Medulla oblongata (tissue), 1 donor: ENCODE measurements at regions not wholly inside any gene's neighbourhood (a gene's known extent, or its start where the extent isn't known, plus 50 kb on each side); places are given as distances from the start of the nearest gene placed in this dataset.

Source experiments
- DNase-seq: peaks from one replicate; pipeline ENCODE4 v3.0.0-alpha.2; 2015; ENCODE audit errors: extremely low spot score

GRCh38 chr14:89015016-89015415 lies 190.6 kb downstream of the TTC8 start:
- no peak for DNase-seq

DNA sequence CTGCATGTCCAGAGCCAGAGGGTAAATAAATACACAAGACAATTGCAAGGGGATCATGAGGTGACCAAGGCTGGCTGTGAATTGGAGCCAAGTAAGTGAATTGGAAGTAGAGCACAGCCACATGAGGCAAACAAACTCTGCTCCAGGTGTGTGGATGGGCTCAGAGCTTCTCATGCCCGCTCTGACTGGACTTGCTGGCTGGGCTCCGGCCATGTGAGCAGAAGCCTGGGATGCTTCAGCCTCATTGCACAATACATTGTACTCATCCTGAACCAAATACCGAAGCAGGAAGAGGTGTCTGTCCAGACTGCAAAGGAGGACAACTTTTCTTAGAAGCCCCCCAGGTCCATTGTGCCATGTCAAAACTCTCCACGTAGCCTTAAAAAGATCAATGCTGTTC lies 193.0 kb downstream of the TTC8 start:
- DNase-seq, result no peak

DNA sequence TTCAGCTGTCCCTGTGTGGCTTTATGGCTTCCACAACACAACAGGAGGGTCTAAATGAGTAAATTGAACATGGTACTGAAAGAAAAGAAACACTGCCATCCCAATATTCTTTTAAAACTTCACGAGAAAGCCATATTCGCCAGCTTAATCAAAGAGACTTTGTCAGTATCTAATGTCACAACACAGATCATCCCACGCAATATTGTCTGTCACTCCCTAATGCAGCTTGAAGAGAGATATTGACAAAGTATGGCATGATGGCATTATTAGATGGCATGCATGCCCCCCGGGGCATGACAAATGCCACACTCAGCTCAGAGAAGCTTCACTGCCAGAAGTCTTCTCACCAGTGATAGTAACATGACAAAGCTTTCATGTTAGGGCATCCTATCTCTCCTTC lies 197.8 kb downstream of the TTC8 start:
- DNase-seq, result no peak

DNA sequence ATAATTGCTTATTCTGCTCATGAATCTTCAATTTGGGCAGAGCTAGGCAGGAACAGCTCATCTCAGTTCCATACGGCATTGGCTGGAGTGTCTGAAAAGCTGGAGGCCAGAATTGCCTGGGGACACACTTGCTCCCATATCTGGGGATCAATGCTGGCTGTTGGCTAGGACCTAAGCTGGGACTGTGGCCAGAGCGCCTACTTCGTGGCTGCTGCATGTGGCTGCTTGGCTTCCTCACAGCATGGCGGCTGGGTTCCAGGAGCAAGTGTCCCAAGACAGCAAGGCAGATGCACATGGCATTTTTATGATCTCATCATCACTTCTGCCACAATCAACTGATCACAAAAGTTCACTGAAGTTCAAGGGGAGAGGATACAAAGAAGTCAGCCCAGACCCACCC lies 200.2 kb downstream of the TTC8 start:
- no peak for DNase-seq

DNA sequence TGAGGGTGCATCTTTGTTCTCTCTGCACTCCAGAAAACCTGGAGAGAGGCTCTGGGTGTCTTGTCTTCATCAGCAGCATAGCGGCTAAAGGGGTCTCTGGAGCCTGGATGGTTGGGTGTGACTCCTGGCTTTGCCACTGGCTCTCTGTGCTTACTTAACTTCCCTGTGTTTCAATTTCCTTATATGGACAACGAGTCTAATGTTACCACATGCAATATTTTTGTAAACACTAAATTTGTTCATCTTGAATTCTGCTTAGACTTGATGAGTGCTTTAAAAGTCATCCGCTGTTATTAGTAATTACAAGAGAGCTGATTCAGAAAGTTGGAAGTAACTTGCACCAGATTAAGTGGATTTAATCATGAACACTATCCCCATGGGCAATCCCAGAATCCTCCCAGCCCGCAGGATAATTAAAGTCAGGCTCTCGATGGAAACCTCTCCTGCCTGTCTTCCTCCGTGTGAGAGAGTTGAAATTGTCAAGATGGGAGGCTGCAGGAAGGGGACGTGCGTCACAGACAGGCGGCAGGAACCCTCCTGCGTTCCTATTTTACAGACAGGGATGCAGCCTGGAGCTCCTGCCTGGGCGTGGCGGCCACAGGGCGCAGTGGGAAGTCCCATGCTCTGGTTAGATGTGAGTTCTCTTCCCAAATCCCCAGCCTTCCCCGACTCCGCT lies 201.2 kb downstream of the TTC8 start:
- no peak for DNase-seq

DNA sequence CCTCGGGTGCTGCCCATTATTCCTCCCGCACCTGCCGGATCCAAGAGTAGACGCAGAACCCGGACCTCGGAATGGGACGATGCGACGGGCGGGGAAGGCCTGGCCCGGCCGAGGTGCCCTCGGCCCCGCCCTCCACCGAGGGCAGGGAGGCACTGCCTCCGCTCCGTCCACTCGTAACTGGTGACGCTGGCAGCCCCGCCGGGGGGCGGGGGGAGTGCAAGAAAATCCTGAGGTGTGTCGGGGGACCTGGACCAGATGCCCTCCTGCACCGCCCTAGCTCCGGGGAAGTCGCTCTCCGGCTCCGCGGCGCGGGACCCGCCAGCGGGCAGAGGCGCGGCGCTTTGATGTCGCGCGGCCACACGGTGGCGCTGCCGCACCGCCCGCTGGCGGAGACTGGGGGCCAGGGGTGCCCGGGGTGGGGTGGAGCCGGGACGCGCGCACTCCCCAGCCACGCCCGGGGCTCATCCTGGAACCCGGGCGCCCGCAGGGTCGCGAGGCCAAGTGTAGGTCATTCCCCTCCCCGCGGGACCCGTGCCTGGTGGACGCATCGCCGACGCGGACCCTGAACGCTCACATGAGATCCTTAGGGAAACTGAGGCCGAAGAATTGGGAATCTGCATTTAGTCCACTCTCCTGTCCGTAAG lies 202.8 kb downstream of the TTC8 start:
- peak; percentile 42 for DNase-seq

- no peak for DNase-seq
Measured at GRCh38 chr14:89028462-89029134, 204.1 kb downstream of the TTC8 start.

DNA sequence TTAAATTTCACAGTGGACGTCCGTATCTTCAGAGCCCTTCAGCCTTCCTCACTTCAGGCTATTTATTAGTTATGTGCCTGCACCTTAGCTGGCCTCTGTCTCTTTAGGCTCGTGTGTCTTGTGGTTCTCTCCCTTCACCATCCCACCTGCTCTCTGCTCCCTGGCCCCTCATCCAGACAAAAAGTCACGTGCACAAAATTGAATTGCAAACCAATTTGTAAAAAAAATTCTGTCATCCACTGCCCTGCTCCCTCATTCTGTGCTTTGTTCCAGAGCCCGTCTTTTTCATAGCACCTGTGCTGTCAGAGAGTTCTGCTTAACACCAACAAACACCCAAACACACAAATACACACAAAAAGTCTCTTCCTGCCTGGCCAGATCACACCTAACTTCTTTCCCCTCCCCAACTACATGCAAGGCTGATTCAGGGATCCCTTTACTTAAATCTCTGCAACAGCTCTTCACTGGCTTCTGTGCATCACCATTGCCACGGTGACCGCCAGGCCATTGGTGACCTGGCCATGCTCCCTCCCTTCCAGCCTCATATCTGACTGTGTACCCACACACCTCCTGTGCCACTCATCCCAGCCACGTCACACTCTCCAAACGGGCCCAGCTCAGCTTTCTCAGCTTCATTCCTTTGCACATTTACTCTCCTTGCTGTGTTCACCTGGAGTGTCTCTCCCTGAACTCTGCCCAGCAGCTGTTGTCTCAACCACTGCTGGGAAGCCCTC lies 205.7 kb downstream of the TTC8 start:
- DNase-seq, result no peak

GRCh38 chr14:89030921-89031320 lies 206.5 kb downstream of the TTC8 start:
- DNase-seq, result no peak

GRCh38 chr14:89032086-89032649 lies 207.7 kb downstream of the TTC8 start:
- DNase-seq, result no peak

GRCh38 chr14:89033756-89034155 lies 209.3 kb downstream of the TTC8 start:
- no peak for DNase-seq

- DNase-seq, result no peak
Measured at GRCh38 chr14:89036371-89036770, 211.9 kb downstream of the TTC8 start.

DNA sequence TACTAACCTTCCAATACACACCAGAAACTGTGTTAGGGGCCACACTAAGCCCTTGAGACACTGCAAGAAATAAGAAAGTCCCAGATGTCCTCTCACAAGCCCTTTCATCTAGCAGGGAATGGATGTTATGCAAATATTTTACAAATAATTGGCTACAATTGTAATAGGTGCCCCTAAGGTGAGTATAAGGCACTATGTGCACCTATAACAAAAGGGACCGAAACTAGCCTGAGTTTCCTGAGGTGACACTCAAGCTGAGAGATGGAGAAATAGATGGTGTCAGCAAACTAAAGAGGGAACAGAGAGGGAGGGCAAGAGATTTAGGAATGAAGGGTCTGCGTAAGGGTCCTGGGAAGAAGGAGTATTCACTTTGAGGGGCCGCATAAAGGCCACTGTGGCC lies 212.6 kb downstream of the TTC8 start:
- DNase-seq, result no peak

GRCh38 chr14:89040080-89040459 lies 215.6 kb downstream of the TTC8 start:
- DNase-seq, result no peak

GRCh38 chr14:89040460-89041256 lies 216.2 kb downstream of the TTC8 start:
- DNase-seq, result peak; percentile 92

GRCh38 chr14:89041257-89041582 lies 216.8 kb downstream of the TTC8 start:
- no peak for DNase-seq

DNA sequence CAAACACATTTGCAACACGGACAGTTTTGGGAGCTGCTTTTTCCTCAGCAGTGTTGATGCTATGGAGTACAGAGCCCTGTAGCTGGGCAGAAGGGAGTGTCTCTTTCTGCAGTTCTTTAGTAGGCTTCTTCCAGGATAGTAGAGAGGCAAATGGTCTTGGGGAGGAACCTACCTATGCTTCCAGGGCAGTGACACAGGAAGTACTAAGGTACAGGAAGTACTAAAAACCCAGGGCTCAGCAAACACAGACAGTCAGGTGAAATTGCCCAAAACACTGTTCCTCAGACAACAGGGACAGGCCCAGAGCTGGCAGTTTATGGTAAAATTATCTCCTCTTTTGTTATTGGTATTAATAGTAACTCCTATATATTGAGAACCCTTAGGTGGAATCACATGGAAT lies 217.6 kb downstream of the TTC8 start:
- DNase-seq, result no peak

DNA sequence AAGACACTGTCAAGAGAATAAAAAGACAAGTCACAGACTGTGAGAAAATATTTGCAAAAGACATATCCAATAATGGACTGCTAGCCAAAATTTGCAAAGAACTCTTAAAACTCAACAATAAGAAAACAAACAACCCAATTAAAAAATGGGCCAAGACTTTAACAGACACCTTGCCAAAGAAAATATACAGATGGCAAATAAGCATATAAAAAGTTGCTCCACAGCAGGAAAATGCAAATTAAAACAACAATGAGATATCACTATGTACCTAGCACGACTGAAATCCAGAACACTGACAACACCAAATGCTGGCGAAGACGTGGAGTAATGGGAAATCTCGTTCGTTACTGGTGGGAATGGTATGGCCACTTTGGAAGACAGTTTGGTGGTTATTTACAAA lies 228.9 kb downstream of the TTC8 start:
- no peak for DNase-seq

DNA sequence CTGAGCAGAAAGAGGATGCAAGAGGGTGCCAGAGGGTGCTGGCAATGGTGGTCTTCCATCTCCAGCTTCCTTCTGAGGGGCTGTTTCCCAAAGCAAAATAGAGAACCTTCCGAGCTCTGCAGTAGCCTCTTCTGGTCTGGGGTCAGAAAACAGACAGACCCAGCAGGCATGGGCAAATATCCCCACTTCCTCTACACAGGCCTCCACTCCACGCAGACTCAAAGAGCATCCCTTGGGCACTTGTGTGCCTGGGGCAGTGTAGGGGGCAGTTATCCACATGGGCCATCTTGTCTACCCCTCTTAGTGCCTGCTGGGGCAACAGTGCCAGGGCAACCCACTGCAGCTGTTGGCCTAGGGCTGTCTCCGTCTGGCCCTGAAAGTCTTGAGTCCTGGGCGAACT lies 231.9 kb downstream of the TTC8 start:
- DNase-seq, result no peak

DNA sequence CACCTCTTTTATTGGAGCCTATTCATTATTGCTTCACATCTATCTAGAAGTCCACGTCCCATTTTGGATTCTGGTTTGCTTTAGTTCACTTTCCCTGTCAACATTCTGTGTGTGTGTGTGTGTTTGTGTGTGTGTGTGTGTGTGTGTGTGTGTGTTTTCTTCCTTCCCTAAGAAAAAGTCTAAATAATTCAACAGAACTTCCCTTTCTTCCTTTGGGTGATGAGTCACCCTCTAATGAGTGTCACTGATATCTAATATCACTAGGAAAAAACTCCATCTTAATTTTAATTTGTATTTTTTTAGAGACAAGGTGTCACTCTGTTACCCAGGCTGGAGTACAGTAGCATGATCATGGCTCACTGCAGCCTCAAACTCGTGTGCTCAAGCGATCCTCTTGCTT lies 234.2 kb downstream of the TTC8 start:
- no peak for DNase-seq

DNA sequence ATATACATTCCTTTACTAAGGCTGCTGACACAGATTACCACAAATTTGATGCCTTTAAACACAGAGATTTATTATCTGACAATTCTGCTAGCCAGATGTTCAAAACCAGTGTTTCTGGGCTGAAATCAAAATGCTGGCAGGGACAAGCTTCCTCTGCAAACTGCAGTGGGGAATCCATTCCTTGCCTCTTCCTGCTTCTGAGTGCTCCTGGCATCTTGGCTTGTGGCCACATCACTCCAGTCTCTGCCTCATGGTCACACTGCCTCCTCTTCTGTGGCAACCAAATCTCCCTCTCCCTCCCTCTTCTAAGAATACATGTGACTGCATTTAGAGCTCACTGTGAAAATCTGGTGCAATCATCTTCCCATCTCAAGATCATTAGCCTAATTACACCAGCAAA lies 235.7 kb downstream of the TTC8 start:
- DNase-seq, result no peak

- no peak for DNase-seq
Measured at GRCh38 chr14:89061696-89062095, 237.2 kb downstream of the TTC8 start.
